ENCODE measurements at regions not wholly inside any gene's neighbourhood (a gene's known extent, or its start where the extent isn't known, plus 50 kb on each side); places are given as distances from the start of the nearest gene placed in this dataset.

DNA sequence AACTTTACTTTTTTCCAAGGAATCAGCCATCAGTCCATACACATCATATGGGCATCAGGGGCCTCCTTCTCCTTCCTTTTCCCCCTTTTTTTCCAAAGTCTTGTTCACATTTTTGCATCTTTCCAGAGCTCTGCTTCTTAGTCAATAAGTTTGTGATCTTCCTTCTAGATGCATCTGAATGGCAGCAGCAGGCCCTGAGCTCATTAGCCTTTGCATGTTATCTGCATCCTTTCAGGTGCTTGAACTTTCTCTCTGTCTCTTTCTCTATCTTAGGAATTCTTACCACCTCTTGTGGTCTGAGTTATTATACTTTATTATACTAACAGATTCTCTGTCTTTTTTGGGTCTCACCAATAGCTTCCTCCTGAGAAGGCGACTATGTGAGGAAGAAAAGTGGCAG lies 312.4 kb upstream of the FANCL start:
- Histone ChIP-seq H3K4me3 (ENCODE audit: low read length) (no peak overlapping the region), H3K36me3 (ENCODE audit: insufficient read depth, low read length) (no peaks in the 10 kb centered on the region), H3K27ac (ENCODE audit: low read depth in 1 of 2, low read length in 2 of 2) (no peak overlapping the region), H3K9me3 (ENCODE audit: control insufficient read depth in 1 of 2, insufficient read depth in 1 of 2, low read length in 2 of 2) (no peaks in the 10 kb centered on the region), H3K27me3 (ENCODE audit: control insufficient read depth in 1 of 2, insufficient read depth in 2 of 2, low read length in 2 of 2) (no peaks in the 10 kb centered on the region), H3K4me1 (ENCODE audit: insufficient read depth, low read length) (no peaks in the 10 kb centered on the region)
- ATAC-seq (ENCODE audit: poor library complexity), result no peak
- Mint-ChIP-seq H3K4me1 (ENCODE audit: low read depth) (no peaks in the 10 kb centered on the region), H3K9me3 (peaks cover 3% of the 10 kb centered on the region), H3K27ac (no peak overlapping the region), H3K36me3 (ENCODE audit: low read depth) (no peaks in the 10 kb centered on the region), H3K4me3 (no peak overlapping the region), H3K27me3 (no peaks in the 10 kb centered on the region)
- TF ChIP-seq CTCF (IDR thresholded peaks at IDR 0.05), result no peak
- CTCF ChIA-PET, result no interaction called here
- no peak for DNase-seq
- intact Hi-C loops (cut with DNase I, micrococcal nuclease), result no loop called here
- POLR2A ChIA-PET, result no interaction called here

DNA sequence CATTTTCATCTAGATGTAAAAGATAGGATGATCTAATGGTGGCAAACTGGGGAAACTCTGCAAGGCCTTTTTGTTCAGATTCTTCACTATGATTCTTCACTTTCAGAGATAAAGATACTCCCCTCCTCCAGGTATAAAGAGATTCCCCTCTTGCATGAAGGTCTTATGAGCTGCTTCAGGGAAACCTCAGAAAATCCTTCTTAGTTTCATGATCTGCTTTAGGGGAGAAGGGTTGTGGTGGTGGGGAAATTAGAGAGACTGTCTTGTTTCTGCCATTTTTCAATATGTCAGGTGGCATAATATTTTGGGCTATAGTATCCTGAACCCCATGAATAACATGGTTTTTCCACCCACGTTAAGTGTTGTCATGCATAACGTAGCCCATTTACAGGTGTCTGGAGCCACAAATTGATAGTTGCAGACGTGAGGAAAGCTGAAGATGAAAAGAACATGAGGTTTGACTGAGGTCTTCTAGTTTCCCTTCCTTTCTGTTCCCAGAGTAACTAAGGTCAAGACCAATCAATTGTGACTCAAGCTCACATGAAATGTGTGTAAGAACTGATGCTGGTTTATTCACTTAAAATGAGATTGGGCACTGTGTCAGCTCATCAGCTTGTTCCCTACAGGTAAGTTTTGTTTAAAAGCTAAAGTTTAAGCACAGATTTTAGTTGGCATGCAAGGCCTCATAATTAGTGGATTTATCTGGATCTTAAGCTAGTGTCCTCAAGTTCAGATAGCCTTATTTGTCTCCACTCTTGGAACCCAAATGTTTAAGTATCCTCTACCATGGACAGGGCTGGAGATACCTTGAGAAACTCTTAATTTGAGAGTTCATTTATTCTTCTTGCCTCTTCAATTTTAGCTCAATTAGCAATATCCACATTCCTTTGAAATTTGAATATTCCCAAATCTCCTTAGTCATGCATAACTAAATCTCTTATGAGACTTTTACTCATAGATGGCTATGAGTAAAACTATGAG lies 304.5 kb upstream of the FANCL start:
- DNase-seq (no peak), ATAC-seq (ENCODE audit: poor library complexity) (no peak)
- intact Hi-C loops (cut with DNase I, micrococcal nuclease), result no loop called here
- Mint-ChIP-seq H3K36me3 (ENCODE audit: low read depth) (no peaks in the 10 kb centered on the region), H3K27ac (no peak overlapping the region), H3K4me3 (no peak overlapping the region), H3K9me3 (peaks cover 3% of the 10 kb centered on the region), H3K27me3 (no peaks in the 10 kb centered on the region), H3K4me1 (ENCODE audit: low read depth) (no peaks in the 10 kb centered on the region)
- CTCF ChIA-PET, result interaction anchor here (1.3 kb wide), 1 partner anchor 23 kb away, joined by 3 read pairs; no protein-coding TSS in a partner anchor
- no peak overlapping the region for H3K4me3 ChIP-seq (ENCODE audit: low read length)
- no peak for TF ChIP-seq CTCF (IDR thresholded peaks at IDR 0.05)
- no peaks in the 10 kb centered on the region for H3K36me3 ChIP-seq (ENCODE audit: insufficient read depth, low read length)
- no peaks in the 10 kb centered on the region for H3K27me3 ChIP-seq (ENCODE audit: control insufficient read depth in 1 of 2, insufficient read depth in 2 of 2, low read length in 2 of 2)
- H3K27ac ChIP-seq (ENCODE audit: low read depth in 1 of 2, low read length in 2 of 2), result no peak overlapping the region
- H3K4me1 ChIP-seq (ENCODE audit: insufficient read depth, low read length), result no peaks in the 10 kb centered on the region
- no peaks in the 10 kb centered on the region for H3K9me3 ChIP-seq (ENCODE audit: control insufficient read depth in 1 of 2, insufficient read depth in 1 of 2, low read length in 2 of 2)
- POLR2A ChIA-PET, result no interaction called here

GRCh38 chr2:58543442-58543841 lies 302.3 kb upstream of the FANCL start:
- CTCF ChIA-PET, result no interaction called here
- Mint-ChIP-seq H3K27ac (no peak overlapping the region), H3K4me1 (ENCODE audit: low read depth) (no peaks in the 10 kb centered on the region), H3K36me3 (ENCODE audit: low read depth) (no peaks in the 10 kb centered on the region), H3K4me3 (no peak overlapping the region), H3K27me3 (no peaks in the 10 kb centered on the region), H3K9me3 (no peaks in the 10 kb centered on the region)
- intact Hi-C loops (cut with DNase I, micrococcal nuclease), result no loop called here
- no peaks in the 10 kb centered on the region for H3K9me3 ChIP-seq (ENCODE audit: control insufficient read depth in 1 of 2, insufficient read depth in 1 of 2, low read length in 2 of 2)
- no peak for ATAC-seq (ENCODE audit: poor library complexity)
- TF ChIP-seq CTCF (IDR thresholded peaks at IDR 0.05), result no peak
- H3K4me1 ChIP-seq (ENCODE audit: insufficient read depth, low read length), result no peaks in the 10 kb centered on the region
- H3K27me3 ChIP-seq (ENCODE audit: control insufficient read depth in 1 of 2, insufficient read depth in 2 of 2, low read length in 2 of 2), result no peaks in the 10 kb centered on the region
- no peak for DNase-seq
- no peaks in the 10 kb centered on the region for H3K36me3 ChIP-seq (ENCODE audit: insufficient read depth, low read length)
- POLR2A ChIA-PET, result no interaction called here
- no peak overlapping the region for H3K27ac ChIP-seq (ENCODE audit: low read depth in 1 of 2, low read length in 2 of 2)
- H3K4me3 ChIP-seq (ENCODE audit: low read length), result no peak overlapping the region

All from CD4-positive, alpha-beta T cell (primary cell).